ENCODE measurements at regions not wholly inside any gene's neighbourhood (a gene's known extent, or its start where the extent isn't known, plus 50 kb on each side); places are given as distances from the start of the nearest gene placed in this dataset.

- TF ChIP-seq CTCF (IDR thresholded peaks at IDR 0.05) (no peak), POLR2A (IDR thresholded peaks at IDR 0.05) (no peak)
Measured at GRCh38 chr2:187139469-187139868, 290.5 kb upstream of the ZSWIM2 start.

Measured in uterus (tissue), 2 donors.